NCI-H1105 treated with DMSO at 0.1 percent for 48 hours (cell line): ENCODE measurements at regions not wholly inside any gene's neighbourhood (a gene's known extent, or its start where the extent isn't known, plus 50 kb on each side); places are given as distances from the start of the nearest gene placed in this dataset.

ENCODE experiments used
- DNase-seq: peaks from one replicate; lab custom pipeline; 2025; lab: John Stamatoyannopoulos, UW

GRCh38 chr10:117716889-117717288, 174.3 kb downstream of the EMX2 start:
- DNase-seq = no peak

- DNase-seq = no peak
These were observed 176.7 kb downstream of the EMX2 start for GRCh38 chr10:117718986-117719920.

- no peak for DNase-seq
These were observed 178.6 kb downstream of the EMX2 start for GRCh38 chr10:117720931-117721835.

- DNase-seq = no peak
These were observed 179.3 kb downstream of the EMX2 start for GRCh38 chr10:117721873-117722272.

GRCh38 chr10:117723343-117723742, 180.8 kb downstream of the EMX2 start:
- no peak for DNase-seq

GRCh38 chr10:117725993-117726392, 183.4 kb downstream of the EMX2 start:
- no peak for DNase-seq

GRCh38 chr10:117726596-117727295, 184.2 kb downstream of the EMX2 start:
- no peak for DNase-seq

GRCh38 chr10:117727421-117727820, 184.9 kb downstream of the EMX2 start:
- no peak for DNase-seq

GRCh38 chr10:117728087-117728486, 185.5 kb downstream of the EMX2 start:
- DNase-seq = no peak

GRCh38 chr10:117729156-117729555, 186.6 kb downstream of the EMX2 start:
- no peak for DNase-seq

GRCh38 chr10:117731121-117731791, 188.7 kb downstream of the EMX2 start:
- DNase-seq = no peak

GRCh38 chr10:117734731-117735405, 192.3 kb downstream of the EMX2 start:
- DNase-seq = no peak

GRCh38 chr10:117736655-117737054, 194.1 kb downstream of the EMX2 start:
- DNase-seq = no peak

- no peak for DNase-seq
These were observed 197.5 kb downstream of the EMX2 start for GRCh38 chr10:117740088-117740487.

- no peak for DNase-seq
These were observed 198.2 kb downstream of the EMX2 start for GRCh38 chr10:117740691-117741222.

- no peak for DNase-seq
These were observed 199.0 kb downstream of the EMX2 start for GRCh38 chr10:117741524-117741923.

- DNase-seq = no peak
These were observed 201.0 kb downstream of the EMX2 start for GRCh38 chr10:117743509-117743908.

- no peak for DNase-seq
These were observed 202.8 kb downstream of the EMX2 start for GRCh38 chr10:117745301-117745700.

GRCh38 chr10:117746541-117747448, 204.2 kb downstream of the EMX2 start:
- no peak for DNase-seq

- no peak for DNase-seq
These were observed 205.1 kb downstream of the EMX2 start for GRCh38 chr10:117747636-117748035.
